AML-193 (cell line): ENCODE measurements at regions not wholly inside any gene's neighbourhood (a gene's known extent, or its start where the extent isn't known, plus 50 kb on each side); places are given as distances from the start of the nearest gene placed in this dataset.
"Not testable (repeated sequence)": the region's sequence is repeated elsewhere in the genome, so short reads cannot be mapped to it uniquely, and the experiment has no call there.

Experiments used
- DNase-seq, 2 experiments: peaks; one replicate each; lab custom pipeline; 2025; lab: John Stamatoyannopoulos, UW

- DNase-seq: no peak
Measured at GRCh38 chr13:34695063-34695462, 247.0 kb upstream of the NBEA start.

- DNase-seq: no peak
Measured at GRCh38 chr13:34696296-34696695, 245.8 kb upstream of the NBEA start.

GRCh38 chr13:34696741-34697140 lies 245.3 kb upstream of the NBEA start:
- no peak for DNase-seq

GRCh38 chr13:34698945-34699344 lies 243.1 kb upstream of the NBEA start:
- DNase-seq: no peak

- no peak for DNase-seq
Measured at GRCh38 chr13:34700155-34700554, 241.9 kb upstream of the NBEA start.

GRCh38 chr13:34701919-34702318 lies 240.2 kb upstream of the NBEA start:
- no peak for DNase-seq

GRCh38 chr13:34708566-34709313 lies 233.3 kb upstream of the NBEA start:
- no peak for DNase-seq

GRCh38 chr13:34719060-34719875 lies 222.8 kb upstream of the NBEA start:
- DNase-seq: no peak

- no peak for DNase-seq
Measured at GRCh38 chr13:34720618-34721017, 221.5 kb upstream of the NBEA start.

GRCh38 chr13:34721631-34722595 lies 220.2 kb upstream of the NBEA start:
- no peak for DNase-seq

GRCh38 chr13:34722922-34723321 lies 219.1 kb upstream of the NBEA start:
- DNase-seq: no peak

GRCh38 chr13:34730961-34731360 lies 211.1 kb upstream of the NBEA start:
- no peak for DNase-seq

- DNase-seq: no peak
Measured at GRCh38 chr13:34731486-34731885, 210.6 kb upstream of the NBEA start.

GRCh38 chr13:34733721-34734120 lies 208.3 kb upstream of the NBEA start:
- DNase-seq: no peak

- DNase-seq: no peak
Measured at GRCh38 chr13:34734932-34735331, 207.1 kb upstream of the NBEA start.

GRCh38 chr13:34738254-34738992 lies 203.6 kb upstream of the NBEA start:
- DNase-seq: no peak

- not testable (repeated sequence) for DNase-seq
Measured at GRCh38 chr13:34747056-34747455, 195.0 kb upstream of the NBEA start.

- DNase-seq: no peak
Measured at GRCh38 chr13:34747507-34747906, 194.6 kb upstream of the NBEA start.

GRCh38 chr13:34748073-34748472 lies 194.0 kb upstream of the NBEA start:
- no peak for DNase-seq

GRCh38 chr13:34748596-34748995 lies 193.5 kb upstream of the NBEA start:
- DNase-seq: no peak

- no peak for DNase-seq
Measured at GRCh38 chr13:34749046-34749445, 193.0 kb upstream of the NBEA start.
